Activated CD4-positive, alpha-beta T cell treated with anti-CD3 and anti-CD28 coated beads, Interleukin-2, amount 10 ng/mL, durations not matched to agents 24 days and 14 days (primary cell): ENCODE measurements at regions not wholly inside any gene's neighbourhood (a gene's known extent, or its start where the extent isn't known, plus 50 kb on each side); places are given as distances from the start of the nearest gene placed in this dataset.
"Not testable (repeated sequence)": the region's sequence is repeated elsewhere in the genome, so short reads cannot be mapped to it uniquely, and the experiment has no call there.

Experiments
- DNase-seq: peaks from one replicate; pipeline ENCODE4 v3.0.0; 2022
- H3K27ac Mint-ChIP-seq: one replicate; pipeline ENCODE4 v1.8.0; 2022; ENCODE audit warnings: mild to moderate bottlenecking, mixed read lengths
- H3K27me3 Mint-ChIP-seq: one replicate; pipeline ENCODE4 v1.8.0; 2022; ENCODE audit warnings: mixed read lengths
- H3K36me3 Mint-ChIP-seq: one replicate; pipeline ENCODE4 v1.8.0; 2022; ENCODE audit warnings: low read depth, mild to moderate bottlenecking, mixed read lengths
- H3K4me1 Mint-ChIP-seq: one replicate; pipeline ENCODE4 v1.8.0; 2021; ENCODE audit warnings: mixed read lengths
- H3K4me3 Mint-ChIP-seq: one replicate; pipeline ENCODE4 v1.8.0; 2022; ENCODE audit warnings: mild to moderate bottlenecking, moderate library complexity, mixed read lengths
- H3K9me3 Mint-ChIP-seq: one replicate; pipeline ENCODE4 v1.8.0; 2021; ENCODE audit warnings: mixed read lengths
- intact Hi-C: fragments of 100-400 bp; cut with micrococcal nuclease; formaldehyde crosslinking; loops from one replicate; pipeline ENCODE4 v1.15.1; 2023

- no peak for DNase-seq
- Mint-ChIP-seq H3K4me3 (no peak overlapping the region), H3K27ac (no peak overlapping the region), H3K27me3 (no peaks in the 10 kb centered on the region), H3K9me3 (peaks cover 4% of the 10 kb centered on the region), H3K36me3 (no peaks in the 10 kb centered on the region), H3K4me1 (no peaks in the 10 kb centered on the region)
- intact Hi-C loops: no loop called here
Measured at GRCh38 chr6:67506352-67506751, 1128.7 kb upstream of the ADGRB3 start.

GRCh38 chr6:67501755-67502154 is 1133.3 kb upstream of the ADGRB3 start:
- intact Hi-C loops: no loop called here
- Mint-ChIP-seq H3K4me3 (no peak overlapping the region), H3K9me3 (no peaks in the 10 kb centered on the region), H3K36me3 (no peaks in the 10 kb centered on the region), H3K4me1 (no peaks in the 10 kb centered on the region), H3K27ac (no peak overlapping the region), H3K27me3 (no peaks in the 10 kb centered on the region)
- no peak for DNase-seq

GRCh38 chr6:67497749-67498148 is 1137.3 kb upstream of the ADGRB3 start:
- no peak overlapping the region for H3K4me3 Mint-ChIP-seq
- H3K36me3 Mint-ChIP-seq: no peaks in the 10 kb centered on the region
- intact Hi-C loops: no loop called here
- H3K9me3 Mint-ChIP-seq: no peaks in the 10 kb centered on the region
- no peak overlapping the region for H3K27ac Mint-ChIP-seq
- H3K4me1 Mint-ChIP-seq: no peaks in the 10 kb centered on the region
- DNase-seq: no peak
- no peaks in the 10 kb centered on the region for H3K27me3 Mint-ChIP-seq

DNA sequence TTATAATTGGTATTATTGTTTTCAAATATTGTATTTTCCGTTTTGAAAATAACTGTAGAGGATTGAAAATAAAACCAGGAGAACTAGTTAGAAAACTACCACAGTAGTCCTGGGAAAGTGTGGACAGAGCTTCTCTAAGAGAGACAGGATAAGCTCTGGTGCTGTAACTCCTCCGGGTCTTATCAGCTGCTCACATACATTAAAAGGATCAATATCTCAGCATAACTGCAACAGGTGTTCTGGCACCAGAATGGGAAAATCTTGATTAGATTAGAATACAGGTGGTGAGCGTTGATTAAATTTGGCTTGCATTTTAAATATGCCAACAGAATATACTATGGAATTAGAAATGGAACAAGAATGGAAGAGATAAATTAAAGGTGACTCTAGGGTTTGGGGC is 1138.9 kb upstream of the ADGRB3 start:
- H3K4me3 Mint-ChIP-seq: no peak overlapping the region
- no peak for DNase-seq
- peaks cover 4% of the 10 kb centered on the region for H3K9me3 Mint-ChIP-seq
- intact Hi-C loops: no loop called here
- H3K4me1 Mint-ChIP-seq: no peaks in the 10 kb centered on the region
- no peaks in the 10 kb centered on the region for H3K36me3 Mint-ChIP-seq
- H3K27ac Mint-ChIP-seq: no peak overlapping the region
- H3K27me3 Mint-ChIP-seq: no peaks in the 10 kb centered on the region

- DNase-seq: no peak
- Mint-ChIP-seq H3K27me3 (no peaks in the 10 kb centered on the region), H3K9me3 (peaks cover 4% of the 10 kb centered on the region), H3K27ac (no peak overlapping the region), H3K4me1 (no peaks in the 10 kb centered on the region), H3K4me3 (no peak overlapping the region), H3K36me3 (no peaks in the 10 kb centered on the region)
- intact Hi-C loops: no loop called here
Measured at GRCh38 chr6:67493682-67494081, 1141.4 kb upstream of the ADGRB3 start.

- DNase-seq: no peak
- Mint-ChIP-seq H3K9me3 (peaks cover 4% of the 10 kb centered on the region), H3K36me3 (no peaks in the 10 kb centered on the region), H3K27me3 (no peaks in the 10 kb centered on the region), H3K4me1 (no peaks in the 10 kb centered on the region), H3K27ac (no peak overlapping the region), H3K4me3 (no peak overlapping the region)
- intact Hi-C loops: no loop called here
Measured at GRCh38 chr6:67475700-67476099, 1159.4 kb upstream of the ADGRB3 start.

GRCh38 chr6:67467341-67467740 is 1167.7 kb upstream of the ADGRB3 start:
- Mint-ChIP-seq H3K27ac (no peak overlapping the region), H3K9me3 (peaks cover 3% of the 10 kb centered on the region), H3K4me3 (no peak overlapping the region), H3K4me1 (no peaks in the 10 kb centered on the region), H3K36me3 (no peaks in the 10 kb centered on the region), H3K27me3 (no peaks in the 10 kb centered on the region)
- DNase-seq: no peak
- intact Hi-C loops: no loop called here

DNA sequence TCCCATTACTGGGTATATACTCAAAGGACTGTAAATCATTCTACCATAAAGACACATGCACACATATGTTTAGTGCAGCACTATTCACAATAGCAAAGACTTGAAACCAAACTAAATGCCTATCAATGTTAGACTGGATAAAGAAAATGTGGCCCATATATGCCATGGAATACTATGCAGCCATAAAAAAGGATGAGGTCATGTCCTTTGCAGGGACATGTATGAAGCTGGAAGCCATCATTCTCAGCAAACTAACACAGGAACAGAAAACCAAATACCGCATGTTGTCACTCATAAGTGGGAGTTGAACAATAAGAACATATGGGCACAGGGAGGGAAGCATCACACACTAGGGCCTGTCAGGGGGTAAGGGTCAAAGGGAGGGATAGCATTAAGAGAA is 1172.4 kb upstream of the ADGRB3 start:
- peaks cover 11% of the 10 kb centered on the region for H3K9me3 Mint-ChIP-seq
- intact Hi-C loops, H3K27me3 Mint-ChIP-seq, H3K4me1 Mint-ChIP-seq, H3K36me3 Mint-ChIP-seq, H3K27ac Mint-ChIP-seq, H3K4me3 Mint-ChIP-seq, DNase-seq: not testable (repeated sequence)

DNA sequence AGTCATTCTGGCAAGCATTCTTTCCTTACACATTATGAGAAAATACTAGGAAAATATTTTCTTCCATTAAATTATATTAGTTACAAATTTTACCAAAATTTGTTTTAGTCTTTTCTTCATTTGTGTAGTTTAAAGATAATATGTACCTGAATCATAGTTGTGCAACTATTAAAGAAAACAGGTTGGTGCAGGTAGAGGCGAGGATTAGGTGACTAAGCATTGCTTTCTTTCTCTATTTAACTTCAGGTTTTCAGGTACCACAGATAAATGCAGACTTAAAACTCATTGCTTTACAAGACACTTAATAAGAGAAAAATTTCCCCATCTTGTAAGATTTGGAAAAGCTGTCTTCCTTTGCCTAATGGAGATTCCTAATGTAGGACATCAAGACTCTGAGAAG is 1175.5 kb upstream of the ADGRB3 start:
- no peaks in the 10 kb centered on the region for H3K27me3 Mint-ChIP-seq
- DNase-seq: no peak
- no peaks in the 10 kb centered on the region for H3K36me3 Mint-ChIP-seq
- H3K4me1 Mint-ChIP-seq: no peaks in the 10 kb centered on the region
- no peak overlapping the region for H3K4me3 Mint-ChIP-seq
- intact Hi-C loops: no loop called here
- H3K27ac Mint-ChIP-seq: no peak overlapping the region
- peaks cover 13% of the 10 kb centered on the region for H3K9me3 Mint-ChIP-seq

DNA sequence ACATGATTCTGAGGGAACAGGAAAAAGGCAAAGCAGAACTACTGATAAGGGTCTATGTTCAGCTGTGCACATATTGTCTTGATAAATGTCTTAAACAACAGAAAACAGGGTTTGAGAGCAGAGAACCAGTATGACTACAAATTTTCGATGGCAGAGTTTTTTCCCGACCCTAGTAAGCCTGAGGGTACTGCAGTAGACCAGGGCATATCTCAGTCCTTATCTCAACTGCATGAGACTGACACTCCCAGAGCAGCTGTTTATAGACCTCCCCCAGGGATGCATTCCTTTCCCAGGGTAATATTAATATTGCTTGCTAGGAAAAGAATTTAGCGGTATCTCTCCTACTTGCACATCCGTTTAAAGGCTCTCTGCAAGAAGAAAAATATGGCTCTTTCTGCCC is 1176.8 kb upstream of the ADGRB3 start:
- Mint-ChIP-seq H3K4me3 (no peak overlapping the region), H3K27ac (no peak overlapping the region), H3K36me3 (no peaks in the 10 kb centered on the region), H3K4me1 (no peaks in the 10 kb centered on the region), H3K9me3 (peaks cover 13% of the 10 kb centered on the region), H3K27me3 (no peaks in the 10 kb centered on the region)
- no peak for DNase-seq
- intact Hi-C loops: no loop called here

GRCh38 chr6:67451874-67452273 is 1183.2 kb upstream of the ADGRB3 start:
- intact Hi-C loops: no loop called here
- H3K27me3 Mint-ChIP-seq: no peaks in the 10 kb centered on the region

GRCh38 chr6:67450641-67451040 is 1184.4 kb upstream of the ADGRB3 start:
- Mint-ChIP-seq H3K4me1 (no peaks in the 10 kb centered on the region), H3K9me3 (no peaks in the 10 kb centered on the region), H3K36me3 (no peaks in the 10 kb centered on the region), H3K27ac (no peak overlapping the region), H3K4me3 (no peak overlapping the region), H3K27me3 (no peaks in the 10 kb centered on the region)
- DNase-seq: no peak
- intact Hi-C loops: no loop called here

More at GRCh38 chr6:67451874-67452273, 1183.2 kb upstream of the ADGRB3 start:
- Mint-ChIP-seq H3K9me3 (no peaks in the 10 kb centered on the region), H3K27ac (no peak overlapping the region), H3K36me3 (no peaks in the 10 kb centered on the region), H3K4me3 (no peak overlapping the region), H3K4me1 (no peaks in the 10 kb centered on the region)
- no peak for DNase-seq

- H3K27me3 Mint-ChIP-seq: no peaks in the 10 kb centered on the region
- intact Hi-C loops: no loop called here
- H3K4me3 Mint-ChIP-seq: no peak overlapping the region
- DNase-seq: no peak
- no peaks in the 10 kb centered on the region for H3K9me3 Mint-ChIP-seq
- H3K27ac Mint-ChIP-seq: no peak overlapping the region
- no peaks in the 10 kb centered on the region for H3K4me1 Mint-ChIP-seq
- H3K36me3 Mint-ChIP-seq: no peaks in the 10 kb centered on the region
Measured at GRCh38 chr6:67449602-67450001, 1185.5 kb upstream of the ADGRB3 start.

DNA sequence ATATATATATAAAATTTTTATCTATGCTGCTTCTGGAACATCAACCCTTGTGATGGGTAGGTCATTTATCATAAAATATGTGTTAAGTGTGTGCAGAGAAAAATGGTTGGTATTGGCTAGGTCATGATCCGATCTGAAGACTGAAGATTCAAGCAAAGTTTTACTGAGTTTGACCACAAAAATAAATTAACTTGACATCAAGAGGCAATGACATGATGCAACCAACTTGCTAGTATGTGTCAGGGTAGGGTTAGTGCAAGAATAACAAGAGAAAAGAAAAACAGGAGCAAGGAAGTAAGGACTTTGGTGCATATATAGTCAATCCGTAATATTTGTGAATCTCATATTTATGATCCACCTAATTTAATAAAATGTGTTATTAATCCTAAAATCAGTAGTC is 1202.0 kb upstream of the ADGRB3 start:
- H3K4me3 Mint-ChIP-seq: no peak overlapping the region
- intact Hi-C loops: no loop called here

GRCh38 chr6:67431076-67431475 is 1204.0 kb upstream of the ADGRB3 start:
- H3K4me1 Mint-ChIP-seq: no peaks in the 10 kb centered on the region
- no peak for DNase-seq
- no peak overlapping the region for H3K4me3 Mint-ChIP-seq
- intact Hi-C loops: no loop called here
- H3K27ac Mint-ChIP-seq: no peak overlapping the region
- no peaks in the 10 kb centered on the region for H3K27me3 Mint-ChIP-seq
- H3K36me3 Mint-ChIP-seq: no peaks in the 10 kb centered on the region
- no peaks in the 10 kb centered on the region for H3K9me3 Mint-ChIP-seq

More for the DNA sequence above, 1202.0 kb upstream of the ADGRB3 start:
- H3K4me1 Mint-ChIP-seq: no peaks in the 10 kb centered on the region
- no peaks in the 10 kb centered on the region for H3K9me3 Mint-ChIP-seq
- H3K27ac Mint-ChIP-seq: no peak overlapping the region
- no peaks in the 10 kb centered on the region for H3K27me3 Mint-ChIP-seq
- no peaks in the 10 kb centered on the region for H3K36me3 Mint-ChIP-seq
- no peak for DNase-seq
